SU-DHL-6 (cell line): ENCODE measurements at regions not wholly inside any gene's neighbourhood (a gene's known extent, or its start where the extent isn't known, plus 50 kb on each side); places are given as distances from the start of the nearest gene placed in this dataset.
"Not testable (repeated sequence)": the region's sequence is repeated elsewhere in the genome, so short reads cannot be mapped to it uniquely, and the experiment has no call there.

Experiments
- H2AFZ ChIP-seq: fragments of 200-600 bp; sonication (generic); 2 replicates; pipeline ENCODE4 v1.6.1; 2014; ENCODE audit warnings: low read depth, mild to moderate bottlenecking, moderate library complexity, mixed read lengths, antibody characterized with exemption, low read length; ENCODE audit not compliant: severe bottlenecking
- H3F3A ChIP-seq: fragments of 200-600 bp; shearing (Covaris generic); 2 replicates; pipeline ENCODE4 v1.6.0; 2016; ENCODE audit warnings: antibody characterized with exemption, mild to moderate bottlenecking; ENCODE audit not compliant: insufficient read depth
- H3K27ac ChIP-seq: fragments of 200-600 bp; sonication (generic); 2 replicates; pipeline ENCODE4 v1.5.1; 2016; ENCODE audit warnings: low read depth, mild to moderate bottlenecking, low read length, moderate library complexity, mixed read lengths
- H3K27me3 ChIP-seq: fragments of 200-600 bp; sonication (generic), shearing (Covaris generic); 2 replicates; pipeline ENCODE4 v1.6.0; 2014; ENCODE audit warnings: mild to moderate bottlenecking, low read length
- H3K36me3 ChIP-seq: fragments of 200-600 bp; sonication (generic); 2 replicates; pipeline ENCODE4 v1.6.1; 2014; ENCODE audit warnings: mild to moderate bottlenecking, low read length, mixed read lengths
- H3K4me2 ChIP-seq: fragments of 300-600, 200-600 bp; shearing (Covaris generic), sonication (generic); 2 replicates; pipeline ENCODE4 v1.6.0; 2014; ENCODE audit warnings: low read length, low read depth, mild to moderate bottlenecking; ENCODE audit not compliant: poor library complexity, severe bottlenecking
- H3K4me3 ChIP-seq: fragments of 200-600 bp; sonication (generic); 2 replicates; pipeline ENCODE4 v1.5.1; 2014; ENCODE audit warnings: antibody characterized with exemption, low read length, mild to moderate bottlenecking, mixed read lengths; ENCODE audit not compliant: insufficient read depth, poor library complexity, severe bottlenecking
- H3K79me2 ChIP-seq: fragments of 200-600 bp; sonication (generic); 2 replicates; pipeline ENCODE4 v1.6.1; 2014; ENCODE audit warnings: mild to moderate bottlenecking, low read length, moderate library complexity; ENCODE audit not compliant: insufficient read depth
- H3K9ac ChIP-seq: fragments of 200-600 bp; sonication (generic); 2 replicates; pipeline ENCODE4 v1.7.0; 2014; ENCODE audit warnings: mild to moderate bottlenecking, low read length
- H3K9me2 ChIP-seq: fragments of 200-600 bp; sonication (generic); replicated peaks from 2 replicates; pipeline ENCODE4 v1.6.1; 2014; ENCODE audit warnings: low read length; ENCODE audit not compliant: insufficient read depth
- H3K9me3 ChIP-seq: fragments of 200-600 bp; sonication (generic); 2 replicates; pipeline ENCODE4 v1.6.1; 2014; ENCODE audit warnings: low read length, mixed read lengths; ENCODE audit not compliant: insufficient read depth
- H4K20me1 ChIP-seq: fragments of 200-600 bp; sonication (generic); 2 replicates; pipeline ENCODE4 v1.6.1; 2014; ENCODE audit warnings: low read depth, mild to moderate bottlenecking, antibody characterized with exemption, low read length, moderate library complexity, mixed read lengths
- EZH2phosphoT487 ChIP-seq: fragments of 200-600 bp; sonication (generic), shearing (Covaris generic); conservative IDR thresholded peaks from 2 replicates; pipeline ENCODE4 v1.6.1; 2018; ENCODE audit warnings: mild to moderate bottlenecking, antibody characterized with exemption, low read length, moderate library complexity, mixed read lengths
- TF ChIP-seq, protein P1 (sequence below): fragments of 200-600 bp; sonication (generic); IDR thresholded peaks from one replicate; pipeline ENCODE4 v1.5.1; 2017; ENCODE audit warnings: antibody characterized with exemption, mild to moderate bottlenecking, low read length, moderate library complexity; ENCODE audit not compliant: insufficient read depth, poor library complexity, severe bottlenecking

DNA sequence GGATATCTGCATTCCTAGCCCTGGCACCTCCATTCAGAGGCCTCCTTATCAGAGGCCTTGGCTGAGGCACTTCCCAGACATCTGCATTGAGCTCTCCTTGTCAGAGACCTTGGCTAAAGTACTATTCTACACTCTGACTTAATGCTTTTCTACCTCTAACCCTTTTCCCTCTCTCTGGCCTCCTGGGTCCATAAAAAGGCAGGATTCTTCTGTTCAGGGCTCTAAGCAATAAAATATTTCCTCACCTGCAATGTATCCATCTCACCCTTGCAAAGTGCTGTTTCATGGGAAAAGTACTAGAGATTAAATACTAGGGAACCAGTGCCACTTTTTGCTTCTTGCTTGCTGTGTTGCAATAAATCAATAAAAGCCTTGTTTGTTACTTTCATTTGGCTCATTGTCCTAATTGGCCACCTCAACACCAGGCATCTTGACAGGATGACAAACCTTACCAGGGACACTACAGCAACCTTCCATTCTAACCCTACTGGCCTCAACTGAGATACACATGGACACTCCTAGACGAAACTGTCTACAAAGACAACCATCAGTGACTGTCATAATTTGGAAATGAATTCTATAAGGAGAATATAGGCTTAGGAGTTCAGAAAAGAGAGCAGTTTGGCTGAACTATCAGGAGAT, 106.5 kb upstream of the SETMAR start:
- no peak overlapping the region for H3K27ac ChIP-seq
- H3K9me2 ChIP-seq: no peaks in the 10 kb centered on the region
- no peaks in the 10 kb centered on the region for H4K20me1 ChIP-seq
- no peaks in the 10 kb centered on the region for H3K9me3 ChIP-seq
- no peak overlapping the region for H3K9ac ChIP-seq
- no peaks in the 10 kb centered on the region for H3F3A ChIP-seq
- H3K4me2 ChIP-seq: no peak overlapping the region
- H3K79me2 ChIP-seq: no peaks in the 10 kb centered on the region
- H2AFZ ChIP-seq: no peak overlapping the region
- TF ChIP-seq, protein P1, sequence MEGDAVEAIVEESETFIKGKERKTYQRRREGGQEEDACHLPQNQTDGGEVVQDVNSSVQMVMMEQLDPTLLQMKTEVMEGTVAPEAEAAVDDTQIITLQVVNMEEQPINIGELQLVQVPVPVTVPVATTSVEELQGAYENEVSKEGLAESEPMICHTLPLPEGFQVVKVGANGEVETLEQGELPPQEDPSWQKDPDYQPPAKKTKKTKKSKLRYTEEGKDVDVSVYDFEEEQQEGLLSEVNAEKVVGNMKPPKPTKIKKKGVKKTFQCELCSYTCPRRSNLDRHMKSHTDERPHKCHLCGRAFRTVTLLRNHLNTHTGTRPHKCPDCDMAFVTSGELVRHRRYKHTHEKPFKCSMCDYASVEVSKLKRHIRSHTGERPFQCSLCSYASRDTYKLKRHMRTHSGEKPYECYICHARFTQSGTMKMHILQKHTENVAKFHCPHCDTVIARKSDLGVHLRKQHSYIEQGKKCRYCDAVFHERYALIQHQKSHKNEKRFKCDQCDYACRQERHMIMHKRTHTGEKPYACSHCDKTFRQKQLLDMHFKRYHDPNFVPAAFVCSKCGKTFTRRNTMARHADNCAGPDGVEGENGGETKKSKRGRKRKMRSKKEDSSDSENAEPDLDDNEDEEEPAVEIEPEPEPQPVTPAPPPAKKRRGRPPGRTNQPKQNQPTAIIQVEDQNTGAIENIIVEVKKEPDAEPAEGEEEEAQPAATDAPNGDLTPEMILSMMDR: no peak
- TF ChIP-seq EZH2phosphoT487: no peak
- H3K4me3 ChIP-seq: no peak overlapping the region
- no peaks in the 10 kb centered on the region for H3K36me3 ChIP-seq
- peaks cover 2% of the 10 kb centered on the region; the same call in 1 of the 2 replicates for H3K27me3 ChIP-seq

DNA sequence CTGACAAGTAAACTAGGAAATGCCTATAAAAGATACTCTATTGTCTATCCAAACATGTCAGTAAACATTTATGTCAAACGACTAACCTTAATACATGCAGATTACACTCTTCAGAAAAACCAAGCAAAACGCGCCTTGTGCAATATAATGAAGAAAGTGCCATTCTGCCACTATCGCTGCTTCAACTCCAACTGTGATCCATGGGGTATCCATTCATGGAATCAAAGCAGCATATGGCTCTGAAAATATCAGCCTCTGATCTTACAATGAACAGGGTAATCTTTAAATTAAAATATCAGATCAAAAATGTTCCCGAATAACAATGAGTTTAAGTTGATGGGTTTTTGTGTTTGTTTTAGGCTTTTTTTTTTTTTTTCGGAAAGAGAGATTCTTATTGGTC, 105.5 kb upstream of the SETMAR start:
- H3K27me3 ChIP-seq: peaks cover 2% of the 10 kb centered on the region; the same call in 1 of the 2 replicates
- no peaks in the 10 kb centered on the region for H3K9me2 ChIP-seq
- no peak overlapping the region for H3K4me2 ChIP-seq
- H3F3A ChIP-seq: no peaks in the 10 kb centered on the region
- H3K4me3 ChIP-seq: no peak overlapping the region
- H3K9ac ChIP-seq: no peak overlapping the region
- H4K20me1 ChIP-seq: no peaks in the 10 kb centered on the region
- TF ChIP-seq, protein P1: no peak
- TF ChIP-seq EZH2phosphoT487: no peak
- H3K36me3 ChIP-seq: no peaks in the 10 kb centered on the region
- no peaks in the 10 kb centered on the region for H3K9me3 ChIP-seq
- H3K79me2 ChIP-seq: no peaks in the 10 kb centered on the region
- H3K27ac ChIP-seq: no peak overlapping the region
- H2AFZ ChIP-seq: no peak overlapping the region

DNA sequence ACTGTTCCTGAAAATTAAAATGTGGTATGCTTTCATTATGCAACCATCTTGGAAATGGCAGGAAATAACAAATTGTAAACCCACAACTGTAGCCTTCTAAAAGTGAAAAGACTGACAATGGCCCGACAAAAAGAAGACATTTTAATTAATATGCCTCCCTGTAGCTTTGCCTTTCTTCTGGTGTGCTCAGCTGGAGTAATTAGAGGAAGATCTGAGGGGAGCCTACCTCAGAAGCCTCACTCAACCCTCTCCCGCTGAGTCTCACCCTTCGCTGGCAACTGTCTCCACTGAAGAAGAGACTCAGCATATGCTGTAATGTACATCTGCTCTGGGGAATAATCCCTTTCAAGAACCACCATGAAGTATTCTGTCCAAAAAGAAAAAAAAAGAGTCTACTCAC, 104.7 kb upstream of the SETMAR start:
- H3K4me3 ChIP-seq: no peak overlapping the region

DNA sequence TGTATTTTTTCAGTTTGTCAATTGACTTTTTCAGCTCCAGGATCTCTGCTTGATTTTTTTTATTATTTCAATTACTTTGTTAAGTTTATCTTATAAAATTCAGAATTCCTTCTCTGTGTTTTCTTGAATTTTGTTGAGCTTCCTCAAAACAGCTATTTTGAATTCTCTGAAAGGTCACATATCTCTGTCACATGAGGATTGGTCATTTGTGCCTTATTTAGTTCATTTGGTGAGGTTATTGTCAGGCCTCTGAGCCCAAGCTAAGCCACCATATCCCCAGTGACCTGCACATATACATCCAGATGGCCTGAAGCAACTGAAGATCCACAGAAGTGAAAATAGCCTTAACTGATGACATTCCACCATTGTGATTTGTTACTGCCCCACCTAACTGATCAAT, 98.4 kb upstream of the SETMAR start:
- H3K79me2 ChIP-seq, H4K20me1 ChIP-seq, H3K4me2 ChIP-seq, H3K36me3 ChIP-seq, H3K9ac ChIP-seq, H3K4me3 ChIP-seq, H3K27me3 ChIP-seq, H3F3A ChIP-seq, H3K27ac ChIP-seq, H3K9me2 ChIP-seq, H2AFZ ChIP-seq, H3K9me3 ChIP-seq: not testable (repeated sequence)

More for the DNA sequence above, 104.7 kb upstream of the SETMAR start:
- Histone ChIP-seq H3K9ac (no peak overlapping the region), H3K9me3 (no peaks in the 10 kb centered on the region), H3K27me3 (peaks cover 2% of the 10 kb centered on the region; the same call in 1 of the 2 replicates), H2AFZ (no peak overlapping the region), H3K9me2 (no peaks in the 10 kb centered on the region), H3K79me2 (no peaks in the 10 kb centered on the region), H3K36me3 (no peaks in the 10 kb centered on the region), H4K20me1 (no peaks in the 10 kb centered on the region), H3K27ac (no peak overlapping the region), H3K4me2 (no peak overlapping the region), H3F3A (no peaks in the 10 kb centered on the region)
- TF ChIP-seq, protein P1: no peak
- no peak for TF ChIP-seq EZH2phosphoT487
